Cerebellar cortex (tissue), 1 donor: ENCODE measurements at regions not wholly inside any gene's neighbourhood (a gene's known extent, or its start where the extent isn't known, plus 50 kb on each side); places are given as distances from the start of the nearest gene placed in this dataset.
"Not testable (repeated sequence)": the region's sequence is repeated elsewhere in the genome, so short reads cannot be mapped to it uniquely, and the experiment has no call there.

Experiments
- DNase-seq: peaks from one replicate; pipeline ENCODE4 v3.0.0-alpha.2; 2015; ENCODE audit warnings: low spot score

GRCh38 chr6:90372450-90372849 lies 75.8 kb upstream of the BACH2 start:
- no peak for DNase-seq

GRCh38 chr6:90370493-90370959 lies 73.9 kb upstream of the BACH2 start:
- no peak for DNase-seq

GRCh38 chr6:90369651-90370050 lies 73.0 kb upstream of the BACH2 start:
- peak; percentile 8 for DNase-seq

- DNase-seq = peak; percentile 61
Measured at GRCh38 chr6:90369024-90369519, 72.4 kb upstream of the BACH2 start.

GRCh38 chr6:90368601-90369000 lies 72.0 kb upstream of the BACH2 start:
- DNase-seq = no peak

- DNase-seq = peak; percentile 54
Measured at GRCh38 chr6:90368001-90368400, 71.4 kb upstream of the BACH2 start.

GRCh38 chr6:90365565-90366219 lies 69.0 kb upstream of the BACH2 start:
- no peak for DNase-seq

- DNase-seq = no peak
Measured at GRCh38 chr6:90365002-90365401, 68.4 kb upstream of the BACH2 start.

GRCh38 chr6:90364286-90364685 lies 67.6 kb upstream of the BACH2 start:
- DNase-seq = no peak

- peak; percentile 6 for DNase-seq
Measured at GRCh38 chr6:90362318-90362717, 65.7 kb upstream of the BACH2 start.

- no peak for DNase-seq
Measured at GRCh38 chr6:90361174-90361573, 64.5 kb upstream of the BACH2 start.

- DNase-seq = not testable (repeated sequence)
Measured at GRCh38 chr6:90358036-90358770, 61.6 kb upstream of the BACH2 start.

- DNase-seq = no peak
Measured at GRCh38 chr6:90356012-90356421, 59.4 kb upstream of the BACH2 start.

- no peak for DNase-seq
Measured at GRCh38 chr6:90354961-90355360, 58.3 kb upstream of the BACH2 start.

GRCh38 chr6:90351696-90352095 lies 55.1 kb upstream of the BACH2 start:
- no peak for DNase-seq

- DNase-seq = no peak
Measured at GRCh38 chr6:90350689-90351554, 54.3 kb upstream of the BACH2 start.

- DNase-seq = no peak
Measured at GRCh38 chr6:90347411-90347851, 50.8 kb upstream of the BACH2 start.

- no peak for DNase-seq
Measured at GRCh38 chr6:90346729-90347128, 50.1 kb upstream of the BACH2 start.
